ENCODE measurements at regions not wholly inside any gene's neighbourhood (a gene's known extent, or its start where the extent isn't known, plus 50 kb on each side); places are given as distances from the start of the nearest gene placed in this dataset.

DNA sequence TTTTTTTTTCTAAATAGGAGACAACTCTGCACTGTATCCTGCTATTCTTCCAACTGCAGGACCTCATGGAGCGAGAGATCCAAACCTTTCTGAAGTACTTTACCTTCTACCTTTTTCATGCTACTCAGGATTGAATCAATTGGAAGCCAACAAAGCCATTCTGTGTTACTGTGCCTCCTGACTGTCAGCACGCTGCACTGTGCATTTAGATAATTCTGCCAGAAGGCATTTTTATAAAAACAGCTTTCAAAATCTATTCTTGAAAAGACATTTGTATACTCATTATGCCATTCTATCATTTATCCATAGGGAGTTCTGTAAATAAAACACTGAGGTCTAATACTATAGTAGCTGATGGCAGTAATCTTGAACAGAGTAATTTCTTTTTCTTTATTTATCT lies 142.8 kb downstream of the SLIT2 start:
- no peaks in the 10 kb centered on the region for H3K9me2 ChIP-seq (replicated peaks; ENCODE audit: insufficient read depth, low read length)
- H3K27me3 ChIP-seq (ENCODE audit: low read length) = no peaks in the 10 kb centered on the region
- no peaks in the 10 kb centered on the region for H3F3A ChIP-seq (ENCODE audit: insufficient read depth)
- H3K4me2 ChIP-seq (ENCODE audit: low read depth, low read length, poor library complexity, severe bottlenecking) = no peak overlapping the region
- no peak overlapping the region for H2AFZ ChIP-seq (ENCODE audit: low read depth, low read length, severe bottlenecking)
- H3K27ac ChIP-seq (ENCODE audit: low read depth, low read length) = no peak overlapping the region
- no peak overlapping the region for H3K4me3 ChIP-seq (ENCODE audit: insufficient read depth, low read length, poor library complexity, severe bottlenecking)
- H3K79me2 ChIP-seq (ENCODE audit: insufficient read depth, low read length) = no peaks in the 10 kb centered on the region
- no peaks in the 10 kb centered on the region for H4K20me1 ChIP-seq (ENCODE audit: low read depth, low read length)
- H3K36me3 ChIP-seq (ENCODE audit: low read length) = no peaks in the 10 kb centered on the region
- H3K9ac ChIP-seq (ENCODE audit: low read length) = no peak overlapping the region
- no peaks in the 10 kb centered on the region for H3K9me3 ChIP-seq (ENCODE audit: insufficient read depth, low read length)
- TF ChIP-seq EZH2phosphoT487 (conservative IDR thresholded peaks at IDR 0.05; ENCODE audit: low read length) = no peak

DNA sequence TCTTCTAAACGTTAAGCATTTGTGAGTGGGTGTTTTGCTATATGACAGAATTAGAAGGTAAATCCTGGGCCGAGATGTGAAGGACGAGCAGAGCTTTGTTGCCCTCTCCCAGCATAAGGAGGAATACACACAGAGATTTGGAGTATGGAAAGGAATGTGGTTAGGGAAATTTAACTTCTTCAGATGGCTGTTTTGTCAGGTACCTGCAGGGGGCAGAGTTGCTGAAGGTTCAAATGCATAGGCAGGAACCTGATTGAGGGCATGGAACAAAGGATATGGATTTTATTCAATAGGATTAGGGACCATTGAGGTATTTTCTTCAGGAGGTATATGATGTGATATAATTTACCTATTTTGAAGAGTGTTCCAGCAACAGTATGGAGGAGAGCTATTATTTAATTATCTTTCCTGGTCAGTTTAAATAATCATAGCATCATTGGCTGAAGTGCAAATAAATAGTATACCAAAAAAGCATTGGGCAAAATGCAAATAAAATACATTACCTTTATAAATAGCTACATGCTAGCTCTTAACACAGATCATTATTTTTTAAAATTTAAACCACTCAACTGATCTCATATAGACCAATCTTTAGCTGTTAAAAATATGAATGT lies 143.6 kb downstream of the SLIT2 start:
- TF ChIP-seq, protein P1, sequence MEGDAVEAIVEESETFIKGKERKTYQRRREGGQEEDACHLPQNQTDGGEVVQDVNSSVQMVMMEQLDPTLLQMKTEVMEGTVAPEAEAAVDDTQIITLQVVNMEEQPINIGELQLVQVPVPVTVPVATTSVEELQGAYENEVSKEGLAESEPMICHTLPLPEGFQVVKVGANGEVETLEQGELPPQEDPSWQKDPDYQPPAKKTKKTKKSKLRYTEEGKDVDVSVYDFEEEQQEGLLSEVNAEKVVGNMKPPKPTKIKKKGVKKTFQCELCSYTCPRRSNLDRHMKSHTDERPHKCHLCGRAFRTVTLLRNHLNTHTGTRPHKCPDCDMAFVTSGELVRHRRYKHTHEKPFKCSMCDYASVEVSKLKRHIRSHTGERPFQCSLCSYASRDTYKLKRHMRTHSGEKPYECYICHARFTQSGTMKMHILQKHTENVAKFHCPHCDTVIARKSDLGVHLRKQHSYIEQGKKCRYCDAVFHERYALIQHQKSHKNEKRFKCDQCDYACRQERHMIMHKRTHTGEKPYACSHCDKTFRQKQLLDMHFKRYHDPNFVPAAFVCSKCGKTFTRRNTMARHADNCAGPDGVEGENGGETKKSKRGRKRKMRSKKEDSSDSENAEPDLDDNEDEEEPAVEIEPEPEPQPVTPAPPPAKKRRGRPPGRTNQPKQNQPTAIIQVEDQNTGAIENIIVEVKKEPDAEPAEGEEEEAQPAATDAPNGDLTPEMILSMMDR (IDR thresholded peaks at IDR 0.05; ENCODE audit: insufficient read depth, low read length, poor library complexity, severe bottlenecking) = peak; percentile 50
- no peak for TF ChIP-seq EZH2phosphoT487 (conservative IDR thresholded peaks at IDR 0.05; ENCODE audit: low read length)

DNA sequence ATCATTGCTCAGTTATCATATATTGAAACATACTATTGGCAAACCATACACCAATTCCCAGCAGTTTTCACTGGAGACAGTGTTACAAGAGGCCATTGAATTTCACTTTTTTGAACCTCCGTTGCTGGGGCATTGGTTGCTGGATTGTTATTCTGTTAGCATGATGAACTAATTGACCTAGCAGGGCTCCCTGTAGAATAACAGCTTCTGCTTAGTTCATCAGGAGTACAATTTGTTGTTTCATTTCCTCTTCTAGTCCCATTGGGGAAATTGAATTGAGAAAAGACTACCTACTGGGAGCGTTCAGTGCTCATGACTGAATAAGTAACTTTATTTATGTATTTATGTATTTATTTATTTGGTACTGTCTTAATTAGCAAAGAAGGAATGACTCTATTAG lies 151.6 kb downstream of the SLIT2 start:
- Histone ChIP-seq H2AFZ (ENCODE audit: low read depth, low read length, severe bottlenecking) (no peak overlapping the region), H3F3A (ENCODE audit: insufficient read depth) (no peaks in the 10 kb centered on the region), H3K9ac (ENCODE audit: low read length) (no peak overlapping the region), H4K20me1 (ENCODE audit: low read depth, low read length) (no peaks in the 10 kb centered on the region), H3K27ac (ENCODE audit: low read depth, low read length) (no peak overlapping the region), H3K9me2 (replicated peaks; ENCODE audit: insufficient read depth, low read length) (no peaks in the 10 kb centered on the region; the same call in 1 of the 2 replicates), H3K79me2 (ENCODE audit: insufficient read depth, low read length) (no peaks in the 10 kb centered on the region), H3K9me3 (ENCODE audit: insufficient read depth, low read length) (no peaks in the 10 kb centered on the region), H3K4me3 (ENCODE audit: insufficient read depth, low read length, poor library complexity, severe bottlenecking) (no peak overlapping the region), H3K27me3 (ENCODE audit: low read length) (no peaks in the 10 kb centered on the region), H3K36me3 (ENCODE audit: low read length) (no peaks in the 10 kb centered on the region), H3K4me2 (ENCODE audit: low read depth, low read length, poor library complexity, severe bottlenecking) (no peak overlapping the region)
- TF ChIP-seq, protein P1 (IDR thresholded peaks at IDR 0.05; ENCODE audit: insufficient read depth, low read length, poor library complexity, severe bottlenecking) = no peak
- TF ChIP-seq EZH2phosphoT487 (conservative IDR thresholded peaks at IDR 0.05; ENCODE audit: low read length) = no peak

More for the DNA sequence above, 143.6 kb downstream of the SLIT2 start:
- H3K79me2 ChIP-seq (ENCODE audit: insufficient read depth, low read length) = no peaks in the 10 kb centered on the region
- no peaks in the 10 kb centered on the region for H4K20me1 ChIP-seq (ENCODE audit: low read depth, low read length)
- no peaks in the 10 kb centered on the region for H3K36me3 ChIP-seq (ENCODE audit: low read length)
- H3K4me3 ChIP-seq (ENCODE audit: insufficient read depth, low read length, poor library complexity, severe bottlenecking) = no peak overlapping the region
- H2AFZ ChIP-seq (ENCODE audit: low read depth, low read length, severe bottlenecking) = no peak overlapping the region
- no peaks in the 10 kb centered on the region for H3K27me3 ChIP-seq (ENCODE audit: low read length)
- no peak overlapping the region for H3K4me2 ChIP-seq (ENCODE audit: low read depth, low read length, poor library complexity, severe bottlenecking)
- H3K9ac ChIP-seq (ENCODE audit: low read length) = no peak overlapping the region
- H3K27ac ChIP-seq (ENCODE audit: low read depth, low read length) = no peak overlapping the region
- H3K9me3 ChIP-seq (ENCODE audit: insufficient read depth, low read length) = no peaks in the 10 kb centered on the region
- H3K9me2 ChIP-seq (replicated peaks; ENCODE audit: insufficient read depth, low read length) = no peaks in the 10 kb centered on the region
- H3F3A ChIP-seq (ENCODE audit: insufficient read depth) = no peaks in the 10 kb centered on the region

DNA sequence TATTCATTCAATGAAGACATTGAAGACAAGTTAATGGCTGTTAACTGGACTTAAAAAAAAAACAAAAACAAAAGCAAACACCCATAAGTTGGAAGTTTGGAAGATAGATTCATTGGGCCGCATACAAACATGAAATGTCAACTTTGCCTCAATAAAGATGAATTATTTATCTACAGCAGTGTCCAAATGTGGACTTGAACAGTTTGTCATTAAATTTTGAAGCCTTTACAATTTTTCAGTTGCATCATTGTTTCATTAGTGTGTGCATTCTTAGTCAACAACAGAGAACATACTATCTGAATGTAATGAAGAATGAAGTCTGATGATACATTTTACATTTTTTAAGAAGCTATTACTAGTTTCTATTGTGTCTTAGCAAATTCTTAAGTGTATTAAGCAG lies 152.1 kb downstream of the SLIT2 start:
- Histone ChIP-seq H3K9me3 (ENCODE audit: insufficient read depth, low read length) (no peaks in the 10 kb centered on the region), H3K27me3 (ENCODE audit: low read length) (no peaks in the 10 kb centered on the region), H3K9ac (ENCODE audit: low read length) (no peak overlapping the region), H3K9me2 (replicated peaks; ENCODE audit: insufficient read depth, low read length) (no peaks in the 10 kb centered on the region; the same call in 1 of the 2 replicates), H3F3A (ENCODE audit: insufficient read depth) (no peaks in the 10 kb centered on the region), H3K4me3 (ENCODE audit: insufficient read depth, low read length, poor library complexity, severe bottlenecking) (no peak overlapping the region), H3K27ac (ENCODE audit: low read depth, low read length) (no peak overlapping the region), H3K4me2 (ENCODE audit: low read depth, low read length, poor library complexity, severe bottlenecking) (no peak overlapping the region), H3K79me2 (ENCODE audit: insufficient read depth, low read length) (no peaks in the 10 kb centered on the region), H4K20me1 (ENCODE audit: low read depth, low read length) (no peaks in the 10 kb centered on the region), H2AFZ (ENCODE audit: low read depth, low read length, severe bottlenecking) (no peak overlapping the region), H3K36me3 (ENCODE audit: low read length) (no peaks in the 10 kb centered on the region)
- TF ChIP-seq, protein P1 (IDR thresholded peaks at IDR 0.05; ENCODE audit: insufficient read depth, low read length, poor library complexity, severe bottlenecking) = no peak
- no peak for TF ChIP-seq EZH2phosphoT487 (conservative IDR thresholded peaks at IDR 0.05; ENCODE audit: low read length)
